ENCODE measurements at regions not wholly inside any gene's neighbourhood (a gene's known extent, or its start where the extent isn't known, plus 50 kb on each side); places are given as distances from the start of the nearest gene placed in this dataset.

DNA sequence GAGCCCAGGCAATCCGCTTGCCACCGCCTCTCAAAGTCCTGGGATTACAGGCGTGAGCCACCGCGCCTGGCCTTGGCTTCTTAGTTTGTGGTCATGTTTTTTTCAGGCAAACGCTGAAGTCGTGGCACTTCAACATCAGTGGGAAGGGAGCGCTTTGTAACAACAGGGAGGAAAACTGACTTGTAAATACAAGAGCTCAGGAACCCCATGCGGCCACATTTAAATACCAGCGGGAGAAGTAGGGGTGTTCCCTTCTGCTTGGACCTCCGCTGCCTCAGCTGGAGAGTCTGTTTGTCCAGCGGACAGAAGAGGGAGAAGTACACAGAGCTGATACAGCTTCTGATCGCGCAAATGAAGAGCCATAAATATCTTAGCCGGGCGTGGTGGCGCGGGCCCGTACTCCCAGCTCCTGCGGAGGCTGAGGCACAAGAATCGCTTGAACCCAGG, 108.7 kb upstream of the KMT2C start:
- no peak for TF ChIP-seq EZH2 (IDR thresholded peaks at IDR 0.05; ENCODE audit: borderline replicate concordance, low read depth, low read length, severe bottlenecking)
- TF ChIP-seq, protein P1, sequence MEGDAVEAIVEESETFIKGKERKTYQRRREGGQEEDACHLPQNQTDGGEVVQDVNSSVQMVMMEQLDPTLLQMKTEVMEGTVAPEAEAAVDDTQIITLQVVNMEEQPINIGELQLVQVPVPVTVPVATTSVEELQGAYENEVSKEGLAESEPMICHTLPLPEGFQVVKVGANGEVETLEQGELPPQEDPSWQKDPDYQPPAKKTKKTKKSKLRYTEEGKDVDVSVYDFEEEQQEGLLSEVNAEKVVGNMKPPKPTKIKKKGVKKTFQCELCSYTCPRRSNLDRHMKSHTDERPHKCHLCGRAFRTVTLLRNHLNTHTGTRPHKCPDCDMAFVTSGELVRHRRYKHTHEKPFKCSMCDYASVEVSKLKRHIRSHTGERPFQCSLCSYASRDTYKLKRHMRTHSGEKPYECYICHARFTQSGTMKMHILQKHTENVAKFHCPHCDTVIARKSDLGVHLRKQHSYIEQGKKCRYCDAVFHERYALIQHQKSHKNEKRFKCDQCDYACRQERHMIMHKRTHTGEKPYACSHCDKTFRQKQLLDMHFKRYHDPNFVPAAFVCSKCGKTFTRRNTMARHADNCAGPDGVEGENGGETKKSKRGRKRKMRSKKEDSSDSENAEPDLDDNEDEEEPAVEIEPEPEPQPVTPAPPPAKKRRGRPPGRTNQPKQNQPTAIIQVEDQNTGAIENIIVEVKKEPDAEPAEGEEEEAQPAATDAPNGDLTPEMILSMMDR (IDR thresholded peaks at IDR 0.05; ENCODE audit: borderline replicate concordance, extremely low read depth, low read length, poor library complexity, severe bottlenecking) = no peak
